ENCODE measurements at regions not wholly inside any gene's neighbourhood (a gene's known extent, or its start where the extent isn't known, plus 50 kb on each side); places are given as distances from the start of the nearest gene placed in this dataset.

DNA sequence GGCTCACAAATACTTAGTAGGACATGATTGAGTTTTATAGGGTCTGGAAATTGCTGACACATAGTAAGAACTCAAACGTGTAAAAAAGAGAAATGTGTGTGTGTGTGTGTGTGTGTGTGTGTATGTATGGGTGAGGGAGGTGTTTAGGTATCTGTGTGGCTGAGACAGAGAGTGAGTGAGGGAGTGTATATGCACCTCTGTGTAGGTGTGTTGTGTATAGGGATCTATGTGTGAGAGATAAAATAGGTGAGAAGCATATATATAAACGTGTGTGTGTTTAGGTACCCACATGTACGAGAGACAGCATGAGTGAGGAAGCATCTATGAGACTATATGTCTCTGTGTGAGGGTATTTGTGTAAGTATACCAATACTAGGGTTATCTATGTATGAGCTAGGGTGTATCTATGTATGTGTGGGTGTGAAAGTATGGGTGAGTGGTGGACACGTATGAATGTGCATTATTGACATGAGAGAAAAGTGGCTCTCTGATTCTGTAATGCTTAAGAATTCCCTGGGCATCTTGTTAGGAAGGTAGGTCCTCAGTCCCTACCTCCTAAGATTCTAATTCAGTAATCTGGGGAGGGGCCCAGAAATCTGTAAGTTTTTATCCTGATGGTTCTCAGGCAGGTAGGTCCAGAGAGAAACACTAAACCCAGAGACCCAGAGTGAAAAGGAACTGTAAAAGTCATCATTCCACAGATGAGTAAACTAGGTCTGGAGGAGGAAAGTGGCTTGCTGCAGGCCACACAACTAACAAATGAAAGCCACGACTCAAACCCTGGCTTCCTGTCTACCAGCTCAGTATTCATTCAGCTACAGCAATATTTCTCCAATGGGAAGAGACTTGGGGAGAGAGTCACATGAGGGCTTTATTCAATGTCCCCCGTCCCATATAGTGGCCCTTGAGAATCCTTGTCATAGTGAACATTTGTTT lies 237.0 kb downstream of the IDS start:
- TF ChIP-seq, protein P1, sequence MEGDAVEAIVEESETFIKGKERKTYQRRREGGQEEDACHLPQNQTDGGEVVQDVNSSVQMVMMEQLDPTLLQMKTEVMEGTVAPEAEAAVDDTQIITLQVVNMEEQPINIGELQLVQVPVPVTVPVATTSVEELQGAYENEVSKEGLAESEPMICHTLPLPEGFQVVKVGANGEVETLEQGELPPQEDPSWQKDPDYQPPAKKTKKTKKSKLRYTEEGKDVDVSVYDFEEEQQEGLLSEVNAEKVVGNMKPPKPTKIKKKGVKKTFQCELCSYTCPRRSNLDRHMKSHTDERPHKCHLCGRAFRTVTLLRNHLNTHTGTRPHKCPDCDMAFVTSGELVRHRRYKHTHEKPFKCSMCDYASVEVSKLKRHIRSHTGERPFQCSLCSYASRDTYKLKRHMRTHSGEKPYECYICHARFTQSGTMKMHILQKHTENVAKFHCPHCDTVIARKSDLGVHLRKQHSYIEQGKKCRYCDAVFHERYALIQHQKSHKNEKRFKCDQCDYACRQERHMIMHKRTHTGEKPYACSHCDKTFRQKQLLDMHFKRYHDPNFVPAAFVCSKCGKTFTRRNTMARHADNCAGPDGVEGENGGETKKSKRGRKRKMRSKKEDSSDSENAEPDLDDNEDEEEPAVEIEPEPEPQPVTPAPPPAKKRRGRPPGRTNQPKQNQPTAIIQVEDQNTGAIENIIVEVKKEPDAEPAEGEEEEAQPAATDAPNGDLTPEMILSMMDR (conservative IDR thresholded peaks at IDR 0.05; ENCODE audit: low read depth, low read length) = no peak
- no peak for DNase-seq (ENCODE audit: low read depth)
- no peak overlapping the region for H3K4me3 ChIP-seq (ENCODE audit: low read length)

DNA sequence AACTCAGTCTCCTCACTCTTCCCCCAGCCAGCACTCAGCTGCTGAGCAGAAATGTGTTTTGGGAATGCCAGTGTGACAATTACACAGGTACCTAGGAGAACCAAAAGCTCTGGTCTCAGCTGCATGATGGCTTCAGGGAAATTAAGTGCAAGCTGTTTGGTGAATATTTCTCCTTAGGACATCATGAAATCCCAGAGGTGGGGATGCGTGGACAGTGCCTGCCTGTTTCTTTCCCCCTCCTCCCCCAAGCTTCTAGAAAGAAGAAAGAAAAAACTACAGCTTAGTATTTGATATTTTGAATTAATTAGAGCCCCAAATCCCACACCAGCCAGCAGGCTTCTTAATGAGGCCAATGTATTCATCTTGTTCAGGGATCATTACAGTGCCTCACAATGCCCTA lies 243.0 kb downstream of the IDS start:
- TF ChIP-seq, protein P1 (conservative IDR thresholded peaks at IDR 0.05; ENCODE audit: low read depth, low read length) = no peak
- H3K4me3 ChIP-seq (ENCODE audit: low read length) = no peak overlapping the region
- DNase-seq (ENCODE audit: low read depth) = no peak

DNA sequence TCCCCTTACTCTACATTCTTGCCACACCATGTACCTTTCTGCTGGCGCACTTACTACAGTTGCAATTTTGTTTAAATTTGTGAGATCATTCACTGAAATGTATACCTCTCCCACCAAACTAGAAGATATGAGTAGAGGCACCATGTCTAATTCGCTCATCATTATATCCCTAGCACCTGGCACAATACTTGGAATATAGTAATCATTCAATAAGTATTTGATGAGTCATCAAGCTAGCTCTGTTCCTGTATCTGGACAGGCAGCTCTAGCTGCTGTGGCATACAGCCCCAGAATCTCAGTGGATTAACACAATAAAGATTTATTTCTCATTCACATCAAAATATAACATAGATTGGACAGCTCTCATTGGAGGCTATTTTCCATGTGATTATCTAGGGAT lies 245.9 kb downstream of the IDS start:
- H3K4me3 ChIP-seq (ENCODE audit: low read length) = no peak overlapping the region
- TF ChIP-seq, protein P1 (conservative IDR thresholded peaks at IDR 0.05; ENCODE audit: low read depth, low read length) = no peak
- DNase-seq (ENCODE audit: low read depth) = peak; percentile 2

DNA sequence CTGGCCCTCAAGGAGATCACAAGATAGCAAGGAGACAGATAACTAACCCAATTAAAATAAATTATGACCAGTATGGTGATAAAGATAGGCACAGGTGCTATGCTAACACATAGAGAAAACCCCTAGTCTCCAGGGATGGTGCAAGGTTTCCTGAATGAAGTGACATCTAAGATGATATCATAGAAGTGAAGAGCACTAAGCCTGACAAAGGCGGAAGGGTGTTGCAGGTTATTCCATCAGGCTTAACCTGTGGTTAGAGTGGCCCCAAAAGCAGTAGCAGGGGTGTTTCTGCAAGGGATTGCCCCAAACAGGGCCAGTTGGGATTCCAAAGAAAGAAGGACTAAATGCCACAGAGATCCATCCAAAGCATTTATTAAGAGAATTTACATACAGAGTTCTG lies 249.2 kb downstream of the IDS start:
- TF ChIP-seq, protein P1 (conservative IDR thresholded peaks at IDR 0.05; ENCODE audit: low read depth, low read length) = no peak
- H3K4me3 ChIP-seq (ENCODE audit: low read length) = no peak overlapping the region
- DNase-seq (ENCODE audit: low read depth) = no peak

DNA sequence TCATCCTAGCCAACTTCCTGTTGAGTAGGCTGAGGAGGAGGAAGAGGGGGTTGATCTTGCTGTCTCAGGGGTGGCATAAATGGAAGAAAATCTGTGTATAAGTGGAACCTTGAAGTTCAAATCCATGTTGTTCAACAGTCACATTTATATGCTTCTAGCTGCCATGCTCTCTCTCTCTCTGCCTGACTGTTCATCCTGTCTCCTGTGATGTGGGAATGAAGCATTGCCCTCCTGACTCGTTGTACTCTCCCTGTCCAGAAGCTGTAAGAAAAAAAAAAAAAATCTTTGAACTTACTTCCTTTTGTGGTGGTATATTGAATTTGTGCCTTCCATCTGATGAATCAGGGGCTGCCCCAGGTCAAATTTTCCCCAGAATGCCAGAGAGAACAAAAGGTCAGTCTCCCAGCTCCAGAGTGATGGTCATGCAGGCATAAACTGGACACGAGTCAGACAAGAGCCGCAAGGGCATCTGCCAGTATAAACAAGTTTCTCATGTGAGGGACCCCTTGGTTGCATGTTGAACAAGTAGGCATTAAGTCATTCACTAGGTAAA lies 257.0 kb downstream of the IDS start:
- TF ChIP-seq, protein P1 (conservative IDR thresholded peaks at IDR 0.05; ENCODE audit: low read depth, low read length) = no peak
- no peak overlapping the region for H3K4me3 ChIP-seq (ENCODE audit: low read length)
- DNase-seq (ENCODE audit: low read depth) = no peak

DNA sequence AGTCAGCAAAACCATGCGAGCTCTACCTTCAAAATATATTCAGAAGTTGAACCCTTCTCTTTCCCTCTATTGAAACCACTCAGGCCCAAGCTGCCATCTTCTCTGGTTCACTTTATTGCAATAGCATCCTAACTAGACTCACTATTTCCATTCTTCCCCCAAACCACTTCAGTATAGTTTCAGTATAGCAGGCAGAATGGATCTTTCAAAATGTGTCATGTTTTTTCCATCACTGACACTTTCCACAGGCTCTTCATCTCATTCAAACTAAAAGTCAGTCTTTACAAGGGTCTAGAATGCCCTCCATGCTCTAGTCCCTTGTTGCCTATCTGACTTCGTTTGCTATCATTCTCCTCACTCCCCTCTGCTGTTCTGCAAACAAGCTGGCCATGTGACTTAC lies 274.4 kb downstream of the IDS start:
- no peak for DNase-seq (ENCODE audit: low read depth)
- no peak overlapping the region for H3K4me3 ChIP-seq (ENCODE audit: low read length)
- TF ChIP-seq, protein P1 (conservative IDR thresholded peaks at IDR 0.05; ENCODE audit: low read depth, low read length) = no peak

DNA sequence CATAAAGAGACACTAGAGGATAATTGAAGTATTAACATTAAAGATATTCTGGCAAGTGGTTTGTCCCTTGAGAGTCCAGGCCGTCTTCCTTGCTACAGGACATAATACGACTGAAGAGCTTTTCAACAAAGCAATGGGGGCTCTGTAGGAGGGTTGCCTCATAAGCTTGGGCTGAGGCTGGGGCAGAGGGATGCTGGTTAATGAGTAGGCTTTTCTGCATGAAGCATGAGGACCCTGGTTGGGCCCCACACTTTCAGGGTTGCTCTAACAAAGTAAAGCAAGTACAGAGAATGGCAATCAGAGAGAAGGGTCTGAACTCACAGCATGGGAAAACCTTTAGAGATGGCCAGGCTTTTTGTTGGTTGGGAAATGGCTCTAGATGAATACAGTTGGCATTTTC lies 281.3 kb downstream of the IDS start:
- DNase-seq (ENCODE audit: low read depth) = no peak
- no peak overlapping the region for H3K4me3 ChIP-seq (ENCODE audit: low read length)
- TF ChIP-seq, protein P1 (conservative IDR thresholded peaks at IDR 0.05; ENCODE audit: low read depth, low read length) = no peak
